Endothelial cell of umbilical vein (primary cell): ENCODE measurements at regions not wholly inside any gene's neighbourhood (a gene's known extent, or its start where the extent isn't known, plus 50 kb on each side); places are given as distances from the start of the nearest gene placed in this dataset.

Experiments
- BruUV-seq: library from RNA; stranded (reverse); fragments of 400-500 nt; replicated peaks from 2 replicates; lab custom pipeline; 2021; lab: Mats Ljungman, UMichigan
- CTCF ChIA-PET: fragments of 300-600, 350-600 bp; sonication (Branson Sonifier 250); formaldehyde crosslinking; loops from one replicate; lab custom pipeline; 2021; ENCODE audit warnings: antibody characterized with exemption, inconsistent platforms; lab: Charles Lee
- POLR2A ChIA-PET: fragments of 300-600, 350-600 bp; sonication (Branson Sonifier 250); formaldehyde crosslinking; loops from one replicate; lab custom pipeline; 2021; ENCODE audit warnings: antibody characterized with exemption, inconsistent platforms; lab: Charles Lee
- DNase-seq: peaks from one replicate; pipeline ENCODE4 v3.0.0-alpha.2; 2011; ENCODE audit warnings: low read depth, low spot score
- FAIRE-seq: peaks from 2 replicates; lab custom pipeline; 2011; peaks lifted over from hg19 to GRCh38; lab: Jason Lieb, UNC
- H2AFZ ChIP-seq: 2 replicates; pipeline ENCODE4 v1.6.0; 2012; ENCODE audit warnings: low read depth, low read length, control low read depth, inconsistent platforms
- H3K27ac ChIP-seq: 2 replicates; pipeline ENCODE4 v1.5.1; 2011; ENCODE audit warnings: low read depth, mild to moderate bottlenecking, control low read depth, low read length, moderate library complexity; ENCODE audit not compliant: insufficient read depth
- H3K27me3 ChIP-seq, 2 experiments: 2 replicates each; pipeline versions ENCODE4 v1.6.0 to v1.6.1; 2011; ENCODE audit warnings: low read length in 2 of 2, mixed read lengths in 1 of 2; ENCODE audit not compliant: control insufficient read depth in 2 of 2, insufficient read depth in 2 of 2
- H3K36me3 ChIP-seq, 2 experiments: 2 replicates in 1 of 2; 3 replicates in 1 of 2; pipeline ENCODE4 v1.5.1; 2011; ENCODE audit warnings: low read length in 2 of 2, mild to moderate bottlenecking in 1 of 2, moderate library complexity in 1 of 2; ENCODE audit not compliant: control insufficient read depth in 2 of 2, insufficient read depth in 2 of 2; ENCODE audit errors: extremely low read depth in 1 of 2
- H3K4me1 ChIP-seq: 3 replicates; pipeline ENCODE4 v1.5.1; 2011; ENCODE audit warnings: mild to moderate bottlenecking, low read length; ENCODE audit not compliant: control insufficient read depth, insufficient read depth; ENCODE audit errors: extremely low read depth
- H3K4me2 ChIP-seq: 2 replicates; pipeline ENCODE4 v1.6.1; 2011; ENCODE audit warnings: low read length, control low read depth, mixed read lengths; ENCODE audit not compliant: insufficient read depth
- H3K4me3 ChIP-seq, 3 experiments: fragments of 200-600 bp in 1 of 3; sonication (generic), shearing (Covaris generic) in 1 of 3; replicated peaks in 1 of 3; 2 replicates each; pipeline ENCODE4 v1.5.1; 2011 to 2016; ENCODE audit warnings: control low read depth in 3 of 3, low read length in 3 of 3, mild to moderate bottlenecking in 2 of 3, inconsistent platforms in 1 of 3, low read depth in 1 of 3, moderate library complexity in 1 of 3; ENCODE audit not compliant: insufficient read depth in 1 of 3
- H3K79me2 ChIP-seq: 2 replicates; pipeline ENCODE4 v1.6.0; 2012; ENCODE audit warnings: low read length, inconsistent platforms; ENCODE audit not compliant: control insufficient read depth, insufficient read depth
- H3K9ac ChIP-seq: replicated peaks from 2 replicates; pipeline ENCODE3; 2011; ENCODE audit warnings: low read length, control low read depth; ENCODE audit not compliant: insufficient read depth; ENCODE audit errors: extremely low read depth
- H3K9me1 ChIP-seq: replicated peaks from 3 replicates; pipeline ENCODE4 v1.6.0; 2011; ENCODE audit warnings: mild to moderate bottlenecking, low read length; ENCODE audit not compliant: control insufficient read depth, insufficient read depth; ENCODE audit errors: extremely low read depth
- H3K9me3 ChIP-seq: replicated peaks from 2 replicates; pipeline ENCODE4 v1.5.1; 2012; ENCODE audit warnings: low read length, inconsistent platforms; ENCODE audit not compliant: control insufficient read depth, insufficient read depth
- H4K20me1 ChIP-seq: replicated peaks from 2 replicates; pipeline ENCODE3; 2011; ENCODE audit warnings: mild to moderate bottlenecking, low read length; ENCODE audit not compliant: control insufficient read depth, insufficient read depth; ENCODE audit errors: extremely low read depth
- CTCF ChIP-seq, 2 donors: IDR thresholded peaks; 1 replicate in 1 of 2; 2 replicates in 1 of 2; pipeline ENCODE4 v1.5.1; 2011; ENCODE audit warnings: low read length in 2 of 2, mild to moderate bottlenecking in 2 of 2, moderate library complexity in 2 of 2, control low read depth in 1 of 2, inconsistent platforms in 1 of 2, low read depth in 1 of 2; ENCODE audit not compliant: insufficient read depth in 1 of 2; ENCODE audit errors: extremely low read depth in 1 of 2
- EZH2 ChIP-seq: IDR thresholded peaks from 2 replicates; pipeline ENCODE4 v1.6.1; 2012; ENCODE audit warnings: borderline replicate concordance, low read depth, mild to moderate bottlenecking, moderate library complexity, low read length, inconsistent platforms; ENCODE audit not compliant: severe bottlenecking
- FOS ChIP-seq: IDR thresholded peaks from 2 replicates; pipeline ENCODE4 v1.6.1; 2011; ENCODE audit warnings: mild to moderate bottlenecking, low read length, moderate library complexity, borderline replicate concordance; ENCODE audit not compliant: insufficient read depth
- GATA2 ChIP-seq: IDR thresholded peaks from 2 replicates; pipeline ENCODE4 v1.7.0; 2011; ENCODE audit warnings: low read depth, mild to moderate bottlenecking, moderate library complexity, mixed read lengths, low read length; ENCODE audit not compliant: insufficient read length, insufficient read depth
- JUN ChIP-seq: IDR thresholded peaks from 2 replicates; pipeline ENCODE4 v1.6.1; 2011; ENCODE audit warnings: borderline replicate concordance, low read depth; ENCODE audit not compliant: insufficient read length, insufficient read depth
- MAX ChIP-seq: IDR thresholded peaks from 2 replicates; pipeline ENCODE4 v1.6.1; 2011; ENCODE audit not compliant: insufficient read depth, insufficient read length
- MYC ChIP-seq: IDR thresholded peaks from one replicate; pipeline ENCODE4 v1.6.1; 2011; ENCODE audit warnings: mild to moderate bottlenecking, low read depth, low read length
- POLR2A ChIP-seq: IDR thresholded peaks from 2 replicates; pipeline ENCODE4 v1.6.1; 2012; ENCODE audit warnings: low read depth, mild to moderate bottlenecking, control low read depth, low read length
- POLR2AphosphoS5 ChIP-seq: IDR thresholded peaks from 2 replicates; pipeline ENCODE4 v1.6.1; 2012; ENCODE audit warnings: low read depth, mild to moderate bottlenecking, control low read depth, low read length, moderate library complexity; ENCODE audit not compliant: insufficient read depth
- dilution Hi-C: fragments of 300-500 bp; cut with MboI; formaldehyde crosslinking; loops from one replicate; pipeline ENCODE4 v1.15.0; 2019; ENCODE audit warnings: low sequenced_read_pairs; ENCODE audit not compliant: extremely low pct_ligation_motif_present
- intact Hi-C: fragments of 100-400 bp; cut with micrococcal nuclease; formaldehyde crosslinking; loops from one replicate; pipeline ENCODE4 v1.10.0; 2022

GRCh38 chr3:140848666-140849065, 93.0 kb upstream of the SLC25A36 start:
- H3K79me2 ChIP-seq, result no peaks in the 10 kb centered on the region
- DNase-seq (no peak), FAIRE-seq (no peak)
- no peak overlapping the region for H3K4me3 ChIP-seq
- no peak overlapping the region for H2AFZ ChIP-seq
- no peak overlapping the region for H3K9ac ChIP-seq
- H3K27ac ChIP-seq, result no peak overlapping the region
- CTCF ChIA-PET, result no interaction called here
- dilution Hi-C loops (no loop called here), intact Hi-C loops (no loop called here)
- POLR2A ChIA-PET, result no interaction called here
- H4K20me1 ChIP-seq, result no peaks in the 10 kb centered on the region
- no peaks in the 10 kb centered on the region for H3K4me1 ChIP-seq
- H3K9me3 ChIP-seq, result no peaks in the 10 kb centered on the region
- H3K4me2 ChIP-seq, result no peak overlapping the region
- H3K27me3 ChIP-seq, result no peaks in the 10 kb centered on the region
- no peaks in the 10 kb centered on the region for H3K36me3 ChIP-seq
- no peaks in the 10 kb centered on the region for H3K9me1 ChIP-seq
- no peak for TF ChIP-seq FOS
- no peak for TF ChIP-seq GATA2
- TF ChIP-seq CTCF (IDR thresholded peaks at IDR 0.05; ENCODE audit: extremely low read depth in 1 of 2, insufficient read depth in 1 of 2, low read depth in 1 of 2, low read length in 2 of 2), result no peak
- no peak for TF ChIP-seq JUN
- no peak for TF ChIP-seq POLR2AphosphoS5
- no peak for TF ChIP-seq MYC
- TF ChIP-seq EZH2, result no peak
- TF ChIP-seq POLR2A, result no peak
- TF ChIP-seq MAX, result no peak
- BruUV-seq, result no TSS peak
